NCI-H1694 treated with DMSO at 0.1 percent for 48 hours (cell line): ENCODE measurements at regions not wholly inside any gene's neighbourhood (a gene's known extent, or its start where the extent isn't known, plus 50 kb on each side); places are given as distances from the start of the nearest gene placed in this dataset.

Source experiments
- DNase-seq: peaks from one replicate; lab custom pipeline; 2025; lab: John Stamatoyannopoulos, UW

GRCh38 chr5:143693651-143694252 lies 118.2 kb upstream of the HMHB1 start:
- no peak for DNase-seq

GRCh38 chr5:143692342-143692741 lies 119.6 kb upstream of the HMHB1 start:
- no peak for DNase-seq

GRCh38 chr5:143691945-143692290 lies 120.0 kb upstream of the HMHB1 start:
- no peak for DNase-seq

- no peak for DNase-seq
These were observed 120.5 kb upstream of the HMHB1 start for GRCh38 chr5:143691287-143691944.

GRCh38 chr5:143687604-143688003 lies 124.4 kb upstream of the HMHB1 start:
- no peak for DNase-seq

GRCh38 chr5:143685246-143685815 lies 126.6 kb upstream of the HMHB1 start:
- no peak for DNase-seq

- DNase-seq = no peak
These were observed 128.5 kb upstream of the HMHB1 start for GRCh38 chr5:143683459-143683858.

GRCh38 chr5:143682929-143683386 lies 129.0 kb upstream of the HMHB1 start:
- DNase-seq = peak; percentile 66

GRCh38 chr5:143682246-143682905 lies 129.6 kb upstream of the HMHB1 start:
- peak; percentile 70 for DNase-seq

GRCh38 chr5:143680672-143681259 lies 131.2 kb upstream of the HMHB1 start:
- DNase-seq = no peak

GRCh38 chr5:143679777-143680176 lies 132.2 kb upstream of the HMHB1 start:
- DNase-seq = no peak

GRCh38 chr5:143678148-143678905 lies 133.6 kb upstream of the HMHB1 start:
- DNase-seq = no peak

- no peak for DNase-seq
These were observed 134.6 kb upstream of the HMHB1 start for GRCh38 chr5:143677403-143677802.

- DNase-seq = no peak
These were observed 135.2 kb upstream of the HMHB1 start for GRCh38 chr5:143676802-143677201.

GRCh38 chr5:143674469-143674786 lies 137.5 kb upstream of the HMHB1 start:
- DNase-seq = no peak

GRCh38 chr5:143673676-143674468 lies 138.1 kb upstream of the HMHB1 start:
- DNase-seq = no peak

GRCh38 chr5:143672806-143673205 lies 139.2 kb upstream of the HMHB1 start:
- no peak for DNase-seq

GRCh38 chr5:143671674-143672569 lies 140.0 kb upstream of the HMHB1 start:
- no peak for DNase-seq

- DNase-seq = no peak
These were observed 140.9 kb upstream of the HMHB1 start for GRCh38 chr5:143671021-143671420.

- DNase-seq = no peak
These were observed 146.1 kb upstream of the HMHB1 start for GRCh38 chr5:143665866-143666265.
